H54 (cell line): ENCODE measurements at regions not wholly inside any gene's neighbourhood (a gene's known extent, or its start where the extent isn't known, plus 50 kb on each side); places are given as distances from the start of the nearest gene placed in this dataset.

Experiments used
- DNase-seq: peaks from one replicate; pipeline ENCODE4 v3.0.0; 2011; ENCODE audit warnings: low spot score, mixed read lengths; ENCODE audit not compliant: insufficient read length
- FAIRE-seq: peaks from 3 replicates; lab custom pipeline; 2011; peaks lifted over from hg19 to GRCh38; lab: Jason Lieb, UNC
- POLR2A ChIP-seq: IDR thresholded peaks from 2 replicates; pipeline ENCODE4 v1.6.1; 2011; ENCODE audit warnings: low read depth, mild to moderate bottlenecking, low read length

- DNase-seq: no peak
- TF ChIP-seq POLR2A: no peak
- FAIRE-seq: no peak
Measured at GRCh38 chr12:13811061-13811460, 170.3 kb downstream of the GRIN2B start.

- DNase-seq: no peak
- no peak for TF ChIP-seq POLR2A
Measured at GRCh38 chr12:13805041-13805440, 176.4 kb downstream of the GRIN2B start.

GRCh38 chr12:13801543-13801942 lies 179.9 kb downstream of the GRIN2B start:
- no peak for TF ChIP-seq POLR2A
- no peak for DNase-seq
- FAIRE-seq: no peak

More at GRCh38 chr12:13805041-13805440, 176.4 kb downstream of the GRIN2B start:
- no peak for FAIRE-seq

- TF ChIP-seq POLR2A: no peak
- no peak for FAIRE-seq
- no peak for DNase-seq
Measured at GRCh38 chr12:13799574-13799973, 181.8 kb downstream of the GRIN2B start.

- DNase-seq (no peak), FAIRE-seq (no peak)
- no peak for TF ChIP-seq POLR2A
Measured at GRCh38 chr12:13798162-13798561, 183.2 kb downstream of the GRIN2B start.

- FAIRE-seq (no peak), DNase-seq (no peak)
- no peak for TF ChIP-seq POLR2A
Measured at GRCh38 chr12:13794706-13795105, 186.7 kb downstream of the GRIN2B start.

- FAIRE-seq (no peak), DNase-seq (no peak)
- no peak for TF ChIP-seq POLR2A
Measured at GRCh38 chr12:13790317-13790716, 191.1 kb downstream of the GRIN2B start.

- no peak for TF ChIP-seq POLR2A
- FAIRE-seq (no peak), DNase-seq (no peak)
Measured at GRCh38 chr12:13788626-13789025, 192.8 kb downstream of the GRIN2B start.

GRCh38 chr12:13786646-13787045 lies 194.8 kb downstream of the GRIN2B start:
- no peak for FAIRE-seq
- no peak for TF ChIP-seq POLR2A
- DNase-seq: no peak

GRCh38 chr12:13784504-13784903 lies 196.9 kb downstream of the GRIN2B start:
- FAIRE-seq (no peak), DNase-seq (no peak)
- TF ChIP-seq POLR2A: no peak

- FAIRE-seq (no peak), DNase-seq (no peak)
- TF ChIP-seq POLR2A: no peak
Measured at GRCh38 chr12:13780453-13780852, 200.9 kb downstream of the GRIN2B start.

- TF ChIP-seq POLR2A: no peak
- DNase-seq: no peak
- no peak for FAIRE-seq
Measured at GRCh38 chr12:13777374-13777773, 204.0 kb downstream of the GRIN2B start.

GRCh38 chr12:13772264-13772663 lies 209.1 kb downstream of the GRIN2B start:
- TF ChIP-seq POLR2A: no peak
- DNase-seq (no peak), FAIRE-seq (no peak)

GRCh38 chr12:13770576-13770975 lies 210.8 kb downstream of the GRIN2B start:
- DNase-seq: no peak
- no peak for FAIRE-seq
- TF ChIP-seq POLR2A: no peak

- no peak for TF ChIP-seq POLR2A
- DNase-seq: no peak
- no peak for FAIRE-seq
Measured at GRCh38 chr12:13769966-13770365, 211.4 kb downstream of the GRIN2B start.

- FAIRE-seq (no peak), DNase-seq (no peak)
- TF ChIP-seq POLR2A: no peak
Measured at GRCh38 chr12:13769273-13769672, 212.1 kb downstream of the GRIN2B start.
